Mesenchymal stem cell (in vitro differentiated cells and primary cell): ENCODE measurements at regions not wholly inside any gene's neighbourhood (a gene's known extent, or its start where the extent isn't known, plus 50 kb on each side); places are given as distances from the start of the nearest gene placed in this dataset.
"Not testable (repeated sequence)": the region's sequence is repeated elsewhere in the genome, so short reads cannot be mapped to it uniquely, and the experiment has no call there.

Experiments
- DNase-seq: peaks from one replicate; pipeline ENCODE4 v3.0.0-alpha.2; 2013
- H2AFZ ChIP-seq: one replicate; pipeline ENCODE4 v1.6.1; 2013; ENCODE audit warnings: low read depth, mild to moderate bottlenecking, control low read depth, inconsistent platforms, low read length, moderate library complexity
- H2AK5ac ChIP-seq: 2 replicates; pipeline ENCODE4 v1.6.1; 2013; ENCODE audit warnings: low read length, moderate library complexity, mild to moderate bottlenecking, inconsistent platforms; ENCODE audit not compliant: severe bottlenecking
- H2BK120ac ChIP-seq: one replicate; pipeline ENCODE4 v1.6.1; 2013; ENCODE audit warnings: low read depth, mild to moderate bottlenecking, inconsistent platforms, low read length, moderate library complexity
- H2BK12ac ChIP-seq, 2 experiments: one replicate each; pipeline ENCODE4 v1.6.1; 2013; ENCODE audit warnings: inconsistent platforms in 2 of 2, low read length in 2 of 2, mild to moderate bottlenecking in 2 of 2, moderate library complexity in 2 of 2, control low read depth in 1 of 2
- H2BK15ac ChIP-seq: one replicate; pipeline ENCODE4 v1.6.1; 2013; ENCODE audit warnings: mild to moderate bottlenecking, low read depth, inconsistent platforms; ENCODE audit not compliant: poor library complexity, severe bottlenecking
- H2BK5ac ChIP-seq: 2 replicates; pipeline ENCODE4 v1.6.1; 2013; ENCODE audit warnings: low read depth, mild to moderate bottlenecking, low read length, control low read depth, inconsistent platforms; ENCODE audit not compliant: poor library complexity, severe bottlenecking
- H3K14ac ChIP-seq, 2 experiments: one replicate each; pipeline ENCODE4 v1.6.1; 2013; ENCODE audit warnings: inconsistent platforms in 2 of 2, low read length in 2 of 2, control low read depth in 1 of 2, mild to moderate bottlenecking in 1 of 2, moderate library complexity in 1 of 2
- H3K18ac ChIP-seq, 2 experiments: one replicate each; pipeline ENCODE4 v1.6.1; 2013; ENCODE audit warnings: inconsistent platforms in 2 of 2, low read length in 2 of 2, control low read depth in 1 of 2, low read depth in 1 of 2, mild to moderate bottlenecking in 1 of 2
- H3K23ac ChIP-seq, 2 experiments: one replicate each; pipeline ENCODE4 v1.6.1; 2013; ENCODE audit warnings: inconsistent platforms in 2 of 2, low read length in 2 of 2, mild to moderate bottlenecking in 2 of 2, moderate library complexity in 2 of 2, control low read depth in 1 of 2
- H3K27ac ChIP-seq: 2 replicates; pipeline ENCODE4 v1.5.1; 2013; ENCODE audit warnings: mild to moderate bottlenecking, moderate library complexity, low read length, control low read depth, inconsistent platforms; ENCODE audit not compliant: poor library complexity, severe bottlenecking
- H3K27me3 ChIP-seq, 2 experiments: 2 replicates each; pipeline versions ENCODE4 v1.6.1 to v1.7.0; 2013; ENCODE audit warnings: low read length in 2 of 2, mild to moderate bottlenecking in 2 of 2, moderate library complexity in 2 of 2, control low read depth in 1 of 2, inconsistent platforms in 1 of 2; ENCODE audit not compliant: control insufficient read depth in 1 of 2, insufficient read depth in 1 of 2
- H3K36me3 ChIP-seq, 2 experiments: 2 replicates each; pipeline versions ENCODE4 v1.6.1 to v1.7.0; 2013; ENCODE audit warnings: low read length in 2 of 2, control low read depth in 1 of 2, inconsistent platforms in 1 of 2, low read depth in 1 of 2, mild to moderate bottlenecking in 1 of 2; ENCODE audit not compliant: insufficient read depth in 2 of 2, control insufficient read depth in 1 of 2
- H3K4ac ChIP-seq, 2 experiments: one replicate each; pipeline ENCODE4 v1.6.1; 2013; ENCODE audit warnings: inconsistent platforms in 2 of 2, low read length in 2 of 2, mild to moderate bottlenecking in 2 of 2, moderate library complexity in 2 of 2, control low read depth in 1 of 2, low read depth in 1 of 2
- H3K4me1 ChIP-seq: 2 replicates; pipeline ENCODE4 v1.6.1; 2013; ENCODE audit warnings: low read depth, low read length, control low read depth; ENCODE audit not compliant: control insufficient read depth, insufficient read depth
- H3K4me2 ChIP-seq: 2 replicates; pipeline ENCODE4 v1.6.1; 2013; ENCODE audit warnings: low read length, mild to moderate bottlenecking, inconsistent platforms; ENCODE audit not compliant: poor library complexity, severe bottlenecking
- H3K4me3 ChIP-seq, 2 experiments: 2 replicates each; pipeline versions ENCODE4 v1.5.1 to v1.7.0; 2013; ENCODE audit warnings: low read length in 2 of 2, mild to moderate bottlenecking in 2 of 2, control low read depth in 1 of 2, low read depth in 1 of 2; ENCODE audit not compliant: insufficient read depth in 1 of 2
- H3K79me1 ChIP-seq: replicated peaks from 2 replicates; pipeline ENCODE4 v1.6.1; 2013; ENCODE audit warnings: mild to moderate bottlenecking, control low read depth, low read length, inconsistent platforms; ENCODE audit not compliant: poor library complexity, severe bottlenecking
- H3K9ac ChIP-seq: 2 replicates; pipeline ENCODE4 v1.7.0; 2013; ENCODE audit warnings: mild to moderate bottlenecking, low read length, moderate library complexity
- H3K9me3 ChIP-seq: 2 replicates; pipeline ENCODE4 v1.7.0; 2013; ENCODE audit warnings: mild to moderate bottlenecking, low read length; ENCODE audit not compliant: control insufficient read depth
- H4K8ac ChIP-seq: one replicate; pipeline ENCODE4 v1.6.1; 2013; ENCODE audit warnings: inconsistent platforms, mild to moderate bottlenecking, low read length, moderate library complexity
- H4K91ac ChIP-seq: one replicate; pipeline ENCODE4 v1.6.1; 2013; ENCODE audit warnings: mild to moderate bottlenecking, low read length, inconsistent platforms
- WGBS: methylation state at CpG from one replicate; pipeline ENCODE4 v1.1.7; 2013; ENCODE audit warnings: mixed read lengths; 5-methylcytosine and 5-hydroxymethylcytosine counted together

DNA sequence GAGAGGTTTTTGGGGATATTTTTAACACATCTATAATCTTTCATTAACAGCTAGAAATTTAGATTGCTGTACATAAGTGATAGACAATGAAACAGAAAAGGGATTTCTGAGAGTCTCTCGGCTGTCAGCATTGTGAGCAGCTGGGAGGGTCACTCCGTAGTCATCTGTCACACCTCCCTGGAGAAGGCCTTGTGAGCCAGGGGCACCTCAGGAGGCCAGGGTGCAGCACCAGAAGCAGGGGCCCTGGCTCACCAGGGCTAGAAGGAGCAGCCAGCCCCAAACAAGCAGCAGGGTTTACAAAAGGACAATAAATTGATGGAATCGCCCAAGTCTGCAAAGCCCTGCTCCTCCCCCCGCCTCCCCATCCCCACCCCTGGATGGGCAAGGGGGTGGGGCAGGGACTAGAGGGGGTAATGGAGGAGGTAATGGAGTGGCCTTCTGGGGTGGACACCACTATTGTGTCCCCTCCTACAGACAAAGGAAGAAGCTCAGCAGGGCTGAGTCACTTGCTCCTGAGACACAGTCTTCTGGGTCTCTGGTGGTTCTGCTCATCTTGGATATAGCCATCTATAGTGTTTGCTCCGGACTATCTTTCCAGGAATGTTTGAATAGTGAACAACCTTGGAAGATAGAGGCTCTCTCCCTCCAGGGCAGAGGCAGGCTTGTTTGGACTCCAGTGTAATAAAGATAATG lies 263.4 kb downstream of the NPHP4 start:
- DNase-seq, result no peak
- H3K36me3 ChIP-seq, result no peaks in the 10 kb centered on the region
- H2BK12ac ChIP-seq, result no peak overlapping the region
- H3K27me3 ChIP-seq, result no peaks in the 10 kb centered on the region
- H4K8ac ChIP-seq, result no peak overlapping the region
- no peak overlapping the region for H3K18ac ChIP-seq
- H2BK15ac ChIP-seq, result no peak overlapping the region
- no peak overlapping the region for H3K14ac ChIP-seq
- no peaks in the 10 kb centered on the region for H3K9me3 ChIP-seq
- no peak overlapping the region for H3K27ac ChIP-seq
- H3K23ac ChIP-seq, result no peak overlapping the region
- H3K4me2 ChIP-seq, result no peak overlapping the region
- H3K79me1 ChIP-seq, result no peaks in the 10 kb centered on the region
- H2BK120ac ChIP-seq, result no peak overlapping the region
- H3K4ac ChIP-seq, result no peak overlapping the region
- H2BK5ac ChIP-seq, result no peak overlapping the region
- H3K9ac ChIP-seq, result no peak overlapping the region
- WGBS, result 71% methylated on average over 3 of the region's 5 CpGs
- H2AK5ac ChIP-seq, result no peak overlapping the region
- no peaks in the 10 kb centered on the region for H3K4me1 ChIP-seq
- H4K91ac ChIP-seq, result no peak overlapping the region
- H2AFZ ChIP-seq, result no peak overlapping the region
- H3K4me3 ChIP-seq, result no peak overlapping the region

DNA sequence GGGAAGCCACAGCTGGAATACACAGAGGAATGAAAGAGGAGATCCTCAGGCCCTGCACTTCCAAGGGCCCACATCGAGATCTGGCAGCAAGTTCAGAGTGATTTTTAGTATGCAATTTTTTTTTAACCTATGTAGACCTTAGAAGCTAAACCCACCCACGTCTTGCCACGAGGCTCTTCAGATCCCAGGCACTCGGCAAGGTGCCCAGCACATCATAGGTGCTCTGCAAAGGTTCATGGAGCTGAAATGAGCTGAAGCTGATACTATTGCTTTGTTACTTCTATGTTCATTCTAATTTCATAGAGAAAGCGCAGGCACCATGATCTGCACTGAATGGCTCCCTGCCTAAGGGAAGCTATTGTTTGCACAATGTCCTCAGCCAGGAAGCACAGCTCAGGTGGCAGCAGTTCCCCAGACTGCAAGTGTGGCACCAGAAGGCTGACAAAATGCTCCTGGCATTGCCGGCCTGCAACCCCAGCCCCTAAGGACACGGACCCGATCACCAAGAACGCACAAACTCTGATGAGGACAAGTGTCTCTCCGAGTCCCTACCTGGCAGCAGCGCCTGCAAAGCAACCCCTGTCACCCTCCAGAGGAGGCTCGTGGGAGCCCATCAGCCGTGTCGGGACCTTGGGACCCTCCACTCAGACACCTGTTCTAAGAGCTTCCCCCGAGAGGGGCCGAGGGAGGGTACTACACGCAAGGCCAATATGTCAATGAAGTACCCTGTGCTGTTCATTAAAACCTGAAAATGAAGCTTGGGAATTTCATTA lies 264.2 kb downstream of the NPHP4 start:
- no peak overlapping the region for H3K14ac ChIP-seq
- H3K27ac ChIP-seq, result no peak overlapping the region
- H3K36me3 ChIP-seq, result no peaks in the 10 kb centered on the region
- H2AFZ ChIP-seq, result no peak overlapping the region
- H3K9ac ChIP-seq, result no peak overlapping the region
- H2AK5ac ChIP-seq, result no peak overlapping the region
- no peak overlapping the region for H3K18ac ChIP-seq
- H3K79me1 ChIP-seq, result no peaks in the 10 kb centered on the region
- no peak overlapping the region for H2BK5ac ChIP-seq
- no peak overlapping the region for H2BK15ac ChIP-seq
- H3K4ac ChIP-seq, result no peak overlapping the region
- H3K27me3 ChIP-seq, result no peaks in the 10 kb centered on the region
- H3K4me1 ChIP-seq, result no peaks in the 10 kb centered on the region
- H3K9me3 ChIP-seq, result no peaks in the 10 kb centered on the region
- DNase-seq, result no peak
- 70% methylated on average over 14 of the region's 17 CpGs for WGBS
- no peak overlapping the region for H2BK12ac ChIP-seq
- no peak overlapping the region for H4K91ac ChIP-seq
- H3K23ac ChIP-seq, result no peak overlapping the region
- no peak overlapping the region for H3K4me2 ChIP-seq
- H2BK120ac ChIP-seq, result no peak overlapping the region
- no peak overlapping the region for H3K4me3 ChIP-seq
- H4K8ac ChIP-seq, result no peak overlapping the region

DNA sequence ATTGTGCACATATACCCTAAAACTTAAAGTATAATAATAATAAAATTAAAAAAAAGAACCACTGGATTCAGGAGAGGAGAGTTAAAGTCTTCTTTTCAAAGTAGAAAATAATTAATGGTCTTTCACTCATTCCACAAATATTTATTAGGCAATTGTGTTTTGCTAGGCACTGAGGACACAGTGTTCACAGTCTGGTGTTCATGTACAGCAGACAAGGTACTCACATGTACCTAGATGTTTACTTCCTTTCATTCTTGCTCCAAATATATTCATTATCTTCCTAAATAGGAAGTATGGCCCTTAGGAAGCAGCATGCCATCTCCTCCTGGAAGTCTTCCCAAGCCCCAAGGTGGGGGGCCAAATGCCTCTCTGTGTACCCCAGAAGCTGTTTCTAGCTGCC lies 265.0 kb downstream of the NPHP4 start:
- no peak overlapping the region for H3K4me2 ChIP-seq
- no peak overlapping the region for H2BK12ac ChIP-seq
- H3K4me3 ChIP-seq, result no peak overlapping the region
- no peak overlapping the region for H3K4ac ChIP-seq
- no peak overlapping the region for H4K8ac ChIP-seq
- no peaks in the 10 kb centered on the region for H3K36me3 ChIP-seq
- no peak overlapping the region for H4K91ac ChIP-seq
- no peak overlapping the region for H3K18ac ChIP-seq
- no peak overlapping the region for H2AK5ac ChIP-seq
- no peak overlapping the region for H2BK120ac ChIP-seq
- H3K9ac ChIP-seq, result no peak overlapping the region
- no peak overlapping the region for H2BK5ac ChIP-seq
- no peaks in the 10 kb centered on the region for H3K9me3 ChIP-seq
- H3K79me1 ChIP-seq, result no peaks in the 10 kb centered on the region
- no peaks in the 10 kb centered on the region for H3K27me3 ChIP-seq
- H3K27ac ChIP-seq, result no peak overlapping the region
- H3K23ac ChIP-seq, result no peak overlapping the region
- no peak overlapping the region for H2AFZ ChIP-seq
- H3K14ac ChIP-seq, result no peak overlapping the region
- no peak overlapping the region for H2BK15ac ChIP-seq
- no peak for DNase-seq
- no peaks in the 10 kb centered on the region for H3K4me1 ChIP-seq

DNA sequence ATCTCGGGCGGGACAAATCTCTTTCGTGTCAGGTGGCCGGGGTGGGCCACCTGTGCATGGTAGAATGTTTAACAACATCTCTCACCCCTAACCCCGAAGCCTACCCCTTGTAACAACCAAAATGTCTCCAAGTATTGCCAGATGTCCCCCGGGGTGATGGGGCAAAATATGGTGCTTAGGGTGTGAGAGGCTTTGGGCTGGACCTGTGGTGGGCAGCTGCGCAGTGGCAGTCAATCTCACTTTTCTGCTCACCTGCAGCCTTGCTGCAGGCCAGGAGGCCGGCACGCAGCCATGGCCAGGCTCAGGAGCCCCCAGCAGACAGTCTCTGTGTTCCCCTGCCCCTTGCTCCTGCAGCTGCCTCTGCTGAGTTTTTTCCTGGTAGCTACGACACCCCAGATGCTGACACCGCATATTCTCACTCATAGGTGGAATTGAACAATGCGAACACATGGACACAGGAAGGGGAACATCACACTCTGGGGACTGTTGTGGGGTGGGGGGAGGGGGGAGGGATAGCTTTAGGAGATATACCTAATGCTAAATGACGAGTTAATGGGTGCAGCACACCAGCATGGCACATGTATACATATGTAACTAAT lies 265.5 kb downstream of the NPHP4 start:
- H3K4ac ChIP-seq, H3K18ac ChIP-seq, H3K27ac ChIP-seq, H2AFZ ChIP-seq, H3K27me3 ChIP-seq, H3K9me3 ChIP-seq, H3K4me3 ChIP-seq, H3K4me2 ChIP-seq, H3K36me3 ChIP-seq, H3K14ac ChIP-seq, H4K8ac ChIP-seq, H2BK15ac ChIP-seq, H2BK5ac ChIP-seq, DNase-seq, H2BK120ac ChIP-seq, H4K91ac ChIP-seq, H3K4me1 ChIP-seq, H3K9ac ChIP-seq, H2BK12ac ChIP-seq, H2AK5ac ChIP-seq, H3K23ac ChIP-seq, H3K79me1 ChIP-seq: not testable (repeated sequence)
- 67% methylated on average over 8 of the region's 13 CpGs for WGBS
